Occipital lobe (tissue), 1 donor: ENCODE measurements at regions not wholly inside any gene's neighbourhood (a gene's known extent, or its start where the extent isn't known, plus 50 kb on each side); places are given as distances from the start of the nearest gene placed in this dataset.

Source experiments
- DNase-seq: peaks from one replicate; lab custom pipeline; 2025; lab: John Stamatoyannopoulos, UW

- no peak for DNase-seq
Observed at GRCh38 chr7:68456469-68456868, 1141.8 kb upstream of the AUTS2 start.

GRCh38 chr7:68457481-68457880 lies 1140.8 kb upstream of the AUTS2 start:
- no peak for DNase-seq

- DNase-seq = no peak
Observed at GRCh38 chr7:68458010-68458908, 1140.0 kb upstream of the AUTS2 start.

- no peak for DNase-seq
Observed at GRCh38 chr7:68461430-68461829, 1136.8 kb upstream of the AUTS2 start.

- no peak for DNase-seq
Observed at GRCh38 chr7:68470836-68471435, 1127.3 kb upstream of the AUTS2 start.

- DNase-seq = no peak
Observed at GRCh38 chr7:68472688-68473087, 1125.6 kb upstream of the AUTS2 start.

GRCh38 chr7:68474661-68475216 lies 1123.5 kb upstream of the AUTS2 start:
- no peak for DNase-seq

- DNase-seq = no peak
Observed at GRCh38 chr7:68476966-68477365, 1121.3 kb upstream of the AUTS2 start.

GRCh38 chr7:68478326-68478725 lies 1119.9 kb upstream of the AUTS2 start:
- DNase-seq = no peak

- no peak for DNase-seq
Observed at GRCh38 chr7:68482800-68483199, 1115.5 kb upstream of the AUTS2 start.

- no peak for DNase-seq
Observed at GRCh38 chr7:68484731-68485130, 1113.5 kb upstream of the AUTS2 start.

- no peak for DNase-seq
Observed at GRCh38 chr7:68485253-68485917, 1112.9 kb upstream of the AUTS2 start.

GRCh38 chr7:68488341-68489060 lies 1109.8 kb upstream of the AUTS2 start:
- DNase-seq = no peak

GRCh38 chr7:68491523-68492358 lies 1106.5 kb upstream of the AUTS2 start:
- DNase-seq = no peak

GRCh38 chr7:68492359-68492690 lies 1106.0 kb upstream of the AUTS2 start:
- no peak for DNase-seq

- DNase-seq = no peak
Observed at GRCh38 chr7:68503400-68503799, 1094.9 kb upstream of the AUTS2 start.

- no peak for DNase-seq
Observed at GRCh38 chr7:68504716-68505115, 1093.6 kb upstream of the AUTS2 start.

- no peak for DNase-seq
Observed at GRCh38 chr7:68505721-68506120, 1092.6 kb upstream of the AUTS2 start.

- DNase-seq = no peak
Observed at GRCh38 chr7:68507668-68508067, 1090.6 kb upstream of the AUTS2 start.

GRCh38 chr7:68509054-68509453 lies 1089.2 kb upstream of the AUTS2 start:
- DNase-seq = no peak

- DNase-seq = no peak
Observed at GRCh38 chr7:68509603-68510002, 1088.7 kb upstream of the AUTS2 start.
